ENCODE measurements at regions not wholly inside any gene's neighbourhood (a gene's known extent, or its start where the extent isn't known, plus 50 kb on each side); places are given as distances from the start of the nearest gene placed in this dataset.

DNA sequence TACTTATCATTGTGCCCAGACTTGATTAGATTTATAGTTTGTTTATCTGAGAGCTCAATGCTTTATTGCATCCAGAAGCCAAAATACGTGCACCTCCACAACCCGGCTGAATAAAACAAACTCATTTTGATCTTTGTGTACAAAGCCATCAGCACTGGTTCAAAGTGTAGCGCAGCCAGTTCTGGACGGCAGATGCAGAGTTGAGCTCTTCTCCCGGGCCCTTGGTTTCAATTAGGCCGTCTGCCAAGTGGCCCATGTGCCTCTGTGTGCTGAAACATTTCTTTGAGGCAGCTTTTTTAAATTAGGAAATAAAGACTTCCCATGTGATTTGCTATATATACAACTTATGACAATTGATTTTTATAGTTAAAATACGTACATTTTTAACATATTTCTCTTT is 96.2 kb upstream of the RSPO3 start:
- no peak for DNase-seq

DNA sequence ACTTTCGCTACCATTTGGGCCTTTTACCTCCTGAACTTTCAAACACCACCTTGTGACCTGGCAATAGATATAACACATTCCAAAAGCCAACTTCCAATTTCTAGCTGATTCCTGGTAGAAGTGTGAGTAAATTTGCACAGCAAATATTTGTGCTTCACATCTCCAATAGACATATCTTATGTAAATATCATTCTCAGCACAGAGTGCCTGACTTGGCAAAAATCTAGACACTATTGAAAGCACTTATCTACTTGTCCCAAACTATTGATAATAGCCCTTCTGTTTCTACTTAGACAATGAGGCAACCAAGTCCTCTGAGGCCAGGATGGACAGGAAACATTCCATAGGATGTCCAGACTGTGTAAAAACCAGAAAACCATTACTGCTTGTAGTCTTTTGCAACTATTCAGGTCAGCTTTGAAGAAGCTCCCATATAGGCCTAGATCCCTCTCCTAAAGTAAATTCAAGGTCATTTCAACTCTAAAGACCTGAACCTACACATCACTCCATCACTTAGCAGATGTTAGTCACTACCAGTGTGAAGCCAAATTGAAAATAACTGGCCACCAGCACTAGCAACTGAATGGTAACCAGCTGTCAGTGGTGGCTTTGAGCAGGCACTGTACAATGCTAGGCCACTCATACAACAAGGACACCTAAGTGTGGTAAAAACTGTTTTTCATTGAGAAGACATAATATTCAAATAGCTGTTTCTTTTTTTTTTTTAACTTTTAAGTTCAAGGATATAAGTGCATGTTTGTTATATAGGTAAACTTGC is 95.3 kb upstream of the RSPO3 start:
- no peak for DNase-seq

DNA sequence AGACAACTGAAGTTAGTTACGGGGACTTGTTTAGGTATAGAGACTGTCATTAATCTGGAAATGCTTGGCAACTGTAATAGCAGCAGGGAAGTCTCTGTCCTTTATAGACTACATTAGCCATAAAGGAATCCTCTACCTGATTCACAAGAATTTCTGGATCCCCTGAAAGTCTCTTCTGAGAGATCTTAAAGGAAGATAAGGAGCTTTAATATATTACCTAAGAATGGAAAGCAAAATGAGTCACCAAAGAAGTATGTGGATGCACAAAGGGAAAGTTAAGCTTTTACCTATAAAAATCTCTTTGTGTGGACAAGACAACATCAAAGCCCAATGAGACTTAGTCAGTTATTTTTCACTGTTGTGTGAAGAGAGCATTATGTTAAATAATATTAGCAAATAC is 92.2 kb upstream of the RSPO3 start:
- DNase-seq: no peak

DNA sequence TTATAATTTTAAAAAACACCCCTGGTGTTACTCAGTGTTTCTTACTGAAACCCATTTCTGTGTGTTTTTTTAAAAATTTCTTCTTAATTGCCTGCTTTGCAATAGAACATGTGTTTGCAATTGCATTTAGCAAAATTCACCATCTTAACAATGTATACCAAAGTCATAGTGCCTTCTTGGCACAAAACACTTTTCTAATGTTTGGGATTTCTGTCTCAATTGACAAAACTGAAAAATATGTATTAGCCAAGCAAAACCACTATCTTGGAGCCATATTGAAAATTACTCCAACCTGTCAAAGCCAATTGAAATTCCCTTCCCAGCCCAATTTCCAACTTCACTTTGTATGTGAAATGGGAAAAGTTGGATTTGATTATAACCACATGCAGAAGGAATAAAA is 88.4 kb upstream of the RSPO3 start:
- no peak for DNase-seq

DNA sequence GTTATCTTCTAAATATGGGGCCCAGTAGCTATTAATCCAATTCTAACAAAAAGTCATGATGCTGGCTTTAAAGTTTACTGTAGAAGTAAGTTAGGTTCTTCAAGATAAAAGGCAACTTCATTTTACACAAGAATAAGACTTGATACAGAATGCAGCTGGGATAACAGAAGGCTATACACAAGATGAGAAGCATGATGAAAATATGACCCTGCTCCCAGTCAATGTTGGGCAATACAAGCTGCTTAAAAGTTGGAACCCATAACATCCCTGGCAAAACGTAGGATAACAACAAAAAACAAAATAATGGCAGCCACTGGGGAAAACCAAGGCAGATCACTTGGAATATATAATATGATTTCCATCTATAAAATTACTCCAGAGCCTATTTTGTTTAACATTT is 87.6 kb upstream of the RSPO3 start:
- DNase-seq: no peak

DNA sequence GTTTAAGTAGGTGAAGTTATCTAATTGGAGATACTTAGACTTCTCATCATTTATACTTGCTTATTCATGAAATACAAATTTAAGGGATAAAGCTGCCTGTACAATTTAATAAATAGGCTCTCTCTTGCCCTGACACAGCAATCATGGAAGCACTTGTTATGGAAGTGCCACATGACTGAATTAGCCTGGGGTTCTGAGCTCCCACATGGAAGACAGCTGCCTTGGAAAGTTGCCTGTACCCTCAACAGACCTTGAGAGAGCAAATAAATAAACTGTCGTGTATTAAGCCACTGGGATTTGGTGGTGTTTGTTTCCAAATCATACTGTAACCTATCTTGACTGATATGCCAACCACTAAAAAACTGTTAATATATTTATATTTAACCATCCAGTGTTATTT is 87.0 kb upstream of the RSPO3 start:
- DNase-seq: no peak

DNA sequence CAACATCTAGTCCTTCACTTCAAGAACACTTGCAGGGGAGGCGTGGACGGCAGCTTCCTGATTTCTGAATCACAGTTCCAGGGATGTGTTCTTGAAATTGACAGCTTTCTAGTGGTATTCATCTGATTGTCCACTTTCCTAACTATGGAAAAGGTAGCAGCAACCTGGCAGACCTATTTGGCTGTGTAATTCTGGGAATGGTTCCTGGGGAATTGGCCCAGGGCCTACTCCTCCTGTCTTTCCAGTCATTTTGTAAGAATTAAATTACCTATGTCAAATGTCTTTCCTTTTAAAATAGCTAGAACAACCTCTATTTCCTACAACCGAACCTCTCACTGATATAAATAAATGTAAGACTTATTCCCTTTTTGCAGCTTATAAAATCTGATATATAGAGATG is 85.5 kb upstream of the RSPO3 start:
- no peak for DNase-seq

DNA sequence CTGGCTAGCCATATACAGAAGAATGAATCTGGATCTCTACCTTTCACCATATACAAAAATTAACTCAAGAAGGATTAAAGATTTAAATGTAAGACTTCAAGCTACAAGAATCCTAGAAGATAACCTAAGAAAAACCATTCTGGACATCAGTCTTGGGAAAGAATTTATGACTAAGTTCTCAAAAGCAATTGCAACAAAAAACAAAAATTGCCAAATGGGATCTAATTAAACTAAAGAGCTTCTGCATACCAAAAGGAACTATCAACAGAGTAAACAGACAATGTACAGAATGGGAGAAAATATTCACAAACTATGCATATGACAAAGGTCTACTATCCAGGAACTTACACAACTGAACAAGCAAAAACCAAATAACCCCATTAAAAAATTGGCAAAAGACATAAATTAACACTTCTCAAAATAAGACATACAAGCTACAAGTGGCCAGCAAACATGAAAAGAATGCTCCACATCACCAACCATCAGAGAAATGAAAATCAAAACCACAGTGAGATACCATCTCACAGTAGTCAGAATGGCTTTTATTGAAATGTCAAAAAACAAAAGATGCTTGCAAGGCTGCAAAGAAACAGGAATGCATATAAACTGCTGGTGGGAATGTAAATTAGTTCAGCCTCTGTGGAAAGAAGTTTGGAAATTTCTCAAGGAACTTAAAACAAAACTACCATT is 66.8 kb upstream of the RSPO3 start:
- no peak for DNase-seq

DNA sequence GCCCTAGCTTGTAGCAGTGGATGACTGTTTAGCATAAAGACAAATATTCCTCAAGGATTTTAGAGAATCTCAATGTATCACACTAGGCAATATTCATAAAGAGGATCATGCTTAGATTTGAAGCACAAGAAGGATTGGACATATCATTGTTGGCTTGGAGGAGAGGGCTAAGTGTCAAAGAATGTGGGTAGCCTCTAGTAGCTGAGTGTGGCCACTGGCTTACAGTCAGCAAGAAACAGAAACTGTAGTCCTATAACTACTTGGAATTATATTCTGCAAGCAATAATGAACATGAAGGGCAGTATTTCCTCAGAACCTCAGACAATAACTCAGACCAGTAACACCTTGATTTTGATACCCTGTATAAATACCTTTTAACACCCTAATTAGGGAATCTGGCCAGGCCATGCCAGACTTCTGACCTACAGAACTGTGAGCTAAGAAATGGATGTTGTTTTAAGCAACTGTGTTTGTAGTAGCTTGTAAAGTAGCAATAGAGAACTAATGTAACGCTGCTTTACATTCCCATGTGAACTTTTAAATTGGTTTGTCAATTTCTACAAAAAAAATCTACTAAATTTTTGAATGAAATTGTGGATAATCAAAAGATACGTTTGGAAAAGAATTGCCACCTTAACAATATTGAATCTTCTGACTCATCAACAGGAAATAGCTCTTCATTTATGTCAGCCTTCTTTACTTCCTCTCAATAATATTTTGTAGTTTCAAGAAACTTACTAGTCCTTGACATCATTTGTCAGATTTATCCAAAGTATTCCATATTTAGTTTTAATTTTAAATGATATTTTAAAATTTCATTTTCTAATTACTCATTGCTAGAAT is 65.2 kb upstream of the RSPO3 start:
- no peak for DNase-seq

DNA sequence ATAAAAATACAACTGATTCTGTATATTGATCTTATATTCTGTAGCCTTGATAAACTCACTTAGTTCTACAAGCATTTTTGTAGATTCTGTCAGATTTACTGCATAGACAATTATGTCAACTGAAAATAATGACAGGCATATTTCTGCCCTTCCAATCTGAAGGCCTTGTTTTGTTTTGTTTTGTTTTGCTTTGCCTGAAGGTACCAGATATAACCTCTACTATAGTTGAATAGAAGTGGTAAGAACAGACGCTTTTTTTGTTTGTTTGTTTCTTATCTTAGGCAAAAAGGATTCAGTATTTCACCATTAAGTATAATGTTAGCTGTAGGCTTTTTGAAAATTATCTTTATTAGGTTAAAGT is 64.6 kb upstream of the RSPO3 start:
- DNase-seq: no peak

DNA sequence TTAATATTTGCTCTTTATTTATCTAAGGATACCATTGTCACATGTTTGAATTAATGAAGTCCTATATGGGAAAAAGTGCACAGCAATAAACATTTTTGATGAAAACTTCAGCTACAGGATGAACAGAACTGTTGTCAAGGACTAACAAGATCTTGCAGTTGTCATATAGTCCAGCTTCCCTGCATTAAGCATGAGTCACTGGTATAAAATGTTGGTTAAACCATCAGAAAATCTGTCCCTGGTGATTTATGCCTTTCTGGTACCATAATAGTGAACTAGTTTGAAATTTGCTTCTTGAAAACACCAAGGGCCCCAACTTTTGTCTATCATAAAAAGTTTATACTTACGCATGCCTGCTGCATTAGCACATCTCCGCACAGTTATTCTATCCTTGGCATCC is 60.4 kb upstream of the RSPO3 start:
- DNase-seq: no peak

DNA sequence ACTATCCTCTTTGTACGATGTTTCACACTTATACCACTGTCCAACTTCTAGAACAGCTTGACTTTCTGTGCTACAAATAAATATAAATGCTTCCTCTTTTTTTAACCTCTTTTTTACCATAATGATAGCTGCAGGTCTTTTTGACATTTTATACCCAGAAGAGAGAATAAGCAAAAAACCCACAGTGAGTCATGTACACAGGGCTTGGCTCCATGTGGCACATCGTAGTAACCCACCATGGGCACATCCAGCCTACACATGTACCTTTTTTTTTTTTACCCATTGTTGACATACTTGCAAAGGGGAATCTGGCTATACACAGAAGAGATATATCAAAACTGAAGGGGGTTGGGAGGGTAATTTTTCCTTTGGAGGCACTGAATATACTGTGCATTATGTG is 59.5 kb upstream of the RSPO3 start:
- DNase-seq: no peak

All from suppressor macrophage treated with lipopolysaccharide for 4 hours (primary cell).